Mucosa of stomach (tissue), 1 donor: ENCODE measurements at regions not wholly inside any gene's neighbourhood (a gene's known extent, or its start where the extent isn't known, plus 50 kb on each side); places are given as distances from the start of the nearest gene placed in this dataset.

Experiments
- H3K27me3 ChIP-seq: one replicate; pipeline ENCODE4 v1.7.0; 2013; ENCODE audit warnings: mild to moderate bottlenecking, low read length; ENCODE audit not compliant: control insufficient read depth, insufficient read depth
- H3K36me3 ChIP-seq: one replicate; pipeline ENCODE4 v1.7.0; 2013; ENCODE audit warnings: low read length; ENCODE audit not compliant: control insufficient read depth, insufficient read depth
- H3K4me1 ChIP-seq: one replicate; pipeline ENCODE4 v1.7.0; 2013; ENCODE audit warnings: mild to moderate bottlenecking, low read length; ENCODE audit not compliant: control insufficient read depth, insufficient read depth
- H3K4me3 ChIP-seq: one replicate; pipeline ENCODE4 v1.7.0; 2013; ENCODE audit warnings: low read length
- H3K9ac ChIP-seq: one replicate; pipeline ENCODE4 v1.7.0; 2013; ENCODE audit warnings: mild to moderate bottlenecking, low read length, moderate library complexity
- H3K9me3 ChIP-seq: one replicate; pipeline ENCODE4 v1.7.0; 2013; ENCODE audit warnings: mild to moderate bottlenecking, low read length, moderate library complexity; ENCODE audit not compliant: control insufficient read depth
- donor health status: Pancreatic carcinoma.

GRCh38 chr20:41818991-41819390 is 200.8 kb upstream of the CHD6 start:
- Histone ChIP-seq H3K36me3 (no peaks in the 10 kb centered on the region), H3K9ac (no peak overlapping the region), H3K4me3 (no peak overlapping the region), H3K27me3 (no peaks in the 10 kb centered on the region), H3K4me1 (no peaks in the 10 kb centered on the region), H3K9me3 (no peaks in the 10 kb centered on the region)

- no peaks in the 10 kb centered on the region for H3K27me3 ChIP-seq
- no peaks in the 10 kb centered on the region for H3K9me3 ChIP-seq
- no peaks in the 10 kb centered on the region for H3K4me1 ChIP-seq
- H3K4me3 ChIP-seq: no peak overlapping the region
- no peak overlapping the region for H3K9ac ChIP-seq
- no peaks in the 10 kb centered on the region for H3K36me3 ChIP-seq
Measured at GRCh38 chr20:41818369-41818768, 200.2 kb upstream of the CHD6 start.

GRCh38 chr20:41811456-41811855 is 193.3 kb upstream of the CHD6 start:
- no peak overlapping the region for H3K9ac ChIP-seq
- H3K27me3 ChIP-seq: no peaks in the 10 kb centered on the region
- H3K4me1 ChIP-seq: no peaks in the 10 kb centered on the region
- no peaks in the 10 kb centered on the region for H3K9me3 ChIP-seq
- H3K4me3 ChIP-seq: no peak overlapping the region
- H3K36me3 ChIP-seq: no peaks in the 10 kb centered on the region

- H3K9ac ChIP-seq: no peak overlapping the region
Measured at GRCh38 chr20:41800040-41800439, 181.9 kb upstream of the CHD6 start.

GRCh38 chr20:41798930-41799502 is 180.8 kb upstream of the CHD6 start:
- Histone ChIP-seq H3K4me3 (no peak overlapping the region), H3K36me3 (no peaks in the 10 kb centered on the region), H3K9me3 (no peaks in the 10 kb centered on the region), H3K27me3 (no peaks in the 10 kb centered on the region), H3K4me1 (no peaks in the 10 kb centered on the region), H3K9ac (no peak overlapping the region)

More at GRCh38 chr20:41800040-41800439, 181.9 kb upstream of the CHD6 start:
- no peaks in the 10 kb centered on the region for H3K27me3 ChIP-seq
- H3K4me1 ChIP-seq: no peaks in the 10 kb centered on the region
- H3K4me3 ChIP-seq: no peak overlapping the region
- H3K9me3 ChIP-seq: no peaks in the 10 kb centered on the region
- H3K36me3 ChIP-seq: no peaks in the 10 kb centered on the region

- no peaks in the 10 kb centered on the region for H3K9me3 ChIP-seq
- no peaks in the 10 kb centered on the region for H3K4me1 ChIP-seq
- no peak overlapping the region for H3K9ac ChIP-seq
- H3K36me3 ChIP-seq: no peaks in the 10 kb centered on the region
- H3K27me3 ChIP-seq: no peaks in the 10 kb centered on the region
- no peak overlapping the region for H3K4me3 ChIP-seq
Measured at GRCh38 chr20:41786158-41786557, 168.0 kb upstream of the CHD6 start.

GRCh38 chr20:41784209-41784958 is 166.2 kb upstream of the CHD6 start:
- Histone ChIP-seq H3K4me3 (no peak overlapping the region), H3K27me3 (no peaks in the 10 kb centered on the region)

GRCh38 chr20:41783423-41784208 is 165.4 kb upstream of the CHD6 start:
- H3K36me3 ChIP-seq: no peaks in the 10 kb centered on the region
- no peak overlapping the region for H3K4me3 ChIP-seq
- H3K4me1 ChIP-seq: no peaks in the 10 kb centered on the region
- H3K27me3 ChIP-seq: no peaks in the 10 kb centered on the region
- H3K9me3 ChIP-seq: no peaks in the 10 kb centered on the region
- H3K9ac ChIP-seq: no peak overlapping the region

More at GRCh38 chr20:41784209-41784958, 166.2 kb upstream of the CHD6 start:
- Histone ChIP-seq H3K4me1 (no peaks in the 10 kb centered on the region), H3K9ac (no peak overlapping the region), H3K9me3 (no peaks in the 10 kb centered on the region), H3K36me3 (no peaks in the 10 kb centered on the region)

- Histone ChIP-seq H3K4me3 (no peak overlapping the region), H3K9me3 (no peaks in the 10 kb centered on the region), H3K36me3 (no peaks in the 10 kb centered on the region), H3K4me1 (no peaks in the 10 kb centered on the region), H3K9ac (no peak overlapping the region), H3K27me3 (no peaks in the 10 kb centered on the region)
Measured at GRCh38 chr20:41782730-41783406, 164.7 kb upstream of the CHD6 start.

GRCh38 chr20:41782255-41782654 is 164.1 kb upstream of the CHD6 start:
- H3K4me1 ChIP-seq: no peaks in the 10 kb centered on the region
- no peak overlapping the region for H3K9ac ChIP-seq
- H3K9me3 ChIP-seq: no peaks in the 10 kb centered on the region

GRCh38 chr20:41776421-41776820 is 158.2 kb upstream of the CHD6 start:
- H3K9me3 ChIP-seq: no peaks in the 10 kb centered on the region
- no peak overlapping the region for H3K4me3 ChIP-seq
- H3K9ac ChIP-seq: no peak overlapping the region
- no peaks in the 10 kb centered on the region for H3K27me3 ChIP-seq
- H3K4me1 ChIP-seq: no peaks in the 10 kb centered on the region
- no peaks in the 10 kb centered on the region for H3K36me3 ChIP-seq

More at GRCh38 chr20:41782255-41782654, 164.1 kb upstream of the CHD6 start:
- Histone ChIP-seq H3K27me3 (no peaks in the 10 kb centered on the region), H3K4me3 (no peak overlapping the region), H3K36me3 (no peaks in the 10 kb centered on the region)

- Histone ChIP-seq H3K4me1 (no peaks in the 10 kb centered on the region), H3K36me3 (no peaks in the 10 kb centered on the region), H3K9me3 (no peaks in the 10 kb centered on the region), H3K4me3 (no peak overlapping the region), H3K9ac (no peak overlapping the region), H3K27me3 (no peaks in the 10 kb centered on the region)
Measured at GRCh38 chr20:41774291-41774690, 156.1 kb upstream of the CHD6 start.
